Tibial nerve (tissue), 4 donors: ENCODE measurements at regions not wholly inside any gene's neighbourhood (a gene's known extent, or its start where the extent isn't known, plus 50 kb on each side); places are given as distances from the start of the nearest gene placed in this dataset.

Experiments used
- DNase-seq, 2 donors: peaks; one replicate each; pipeline ENCODE4 v3.0.0-alpha.2; 2019; ENCODE audit warnings: low spot score in 2 of 2
- H3K27ac ChIP-seq, 4 donors: fragments of 200-600 bp; sonication (generic) in 3 of 4; one replicate each; pipeline ENCODE4 v1.5.1; 2017 to 2019; ENCODE audit warnings: mild to moderate bottlenecking in 1 of 4
- H3K27me3 ChIP-seq, 2 donors: fragments of 200-600 bp; sonication (generic) in 1 of 2; one replicate each; pipeline versions ENCODE4 v1.5.1 to v1.6.0; 2017 to 2019
- H3K36me3 ChIP-seq, 3 donors: fragments of 200-600 bp; sonication (generic); one replicate each; pipeline ENCODE4 v1.5.1; 2018 to 2019
- H3K4me1 ChIP-seq, 4 donors: fragments of 200-600 bp; sonication (generic) in 3 of 4; one replicate each; pipeline ENCODE4 v1.5.1; 2017 to 2019
- H3K4me3 ChIP-seq, 4 donors: fragments of 200-600 bp; sonication (generic) in 3 of 4; one replicate each; pipeline ENCODE4 v1.5.1; 2017 to 2019; ENCODE audit warnings: mild to moderate bottlenecking in 1 of 4, moderate library complexity in 1 of 4
- H3K9me3 ChIP-seq, 4 donors: fragments of 200-600 bp; sonication (generic) in 3 of 4; one replicate each; pipeline ENCODE4 v1.5.1; 2017 to 2019
- EP300 ChIP-seq, 2 donors: sonication (generic); formaldehyde crosslinking; IDR thresholded peaks; one replicate each; pipeline ENCODE4 v1.6.1; 2017; ENCODE audit warnings: antibody characterized with exemption in 2 of 2, mild to moderate bottlenecking in 1 of 2
- POLR2A ChIP-seq, 2 donors: fragments of 450-650 bp; IDR thresholded peaks; one replicate each; pipeline ENCODE4 v1.6.1; 2017; ENCODE audit warnings: antibody characterized with exemption in 2 of 2, mild to moderate bottlenecking in 2 of 2, moderate library complexity in 2 of 2
- WGBS, 2 donors: methylation state at CpG; one replicate each; pipeline ENCODE4 v1.1.5; 2018; 5-methylcytosine and 5-hydroxymethylcytosine counted together
- TF ChIP-seq, protein P1 (sequence below), 5 experiments: fragments of 200-600 bp in 3 of 5; fragments of 450-650 bp in 2 of 5; sonication (generic) in 3 of 5; IDR thresholded peaks; one replicate each; pipeline ENCODE4 v1.5.1; 2016 to 2019; ENCODE audit warnings: antibody characterized with exemption in 5 of 5, mild to moderate bottlenecking in 3 of 5, moderate library complexity in 2 of 5

- H3K4me1 ChIP-seq = no peaks in the 10 kb centered on the region
- no peak for DNase-seq
- no peak for TF ChIP-seq POLR2A (IDR thresholded peaks at IDR 0.05)
- TF ChIP-seq, protein P1, sequence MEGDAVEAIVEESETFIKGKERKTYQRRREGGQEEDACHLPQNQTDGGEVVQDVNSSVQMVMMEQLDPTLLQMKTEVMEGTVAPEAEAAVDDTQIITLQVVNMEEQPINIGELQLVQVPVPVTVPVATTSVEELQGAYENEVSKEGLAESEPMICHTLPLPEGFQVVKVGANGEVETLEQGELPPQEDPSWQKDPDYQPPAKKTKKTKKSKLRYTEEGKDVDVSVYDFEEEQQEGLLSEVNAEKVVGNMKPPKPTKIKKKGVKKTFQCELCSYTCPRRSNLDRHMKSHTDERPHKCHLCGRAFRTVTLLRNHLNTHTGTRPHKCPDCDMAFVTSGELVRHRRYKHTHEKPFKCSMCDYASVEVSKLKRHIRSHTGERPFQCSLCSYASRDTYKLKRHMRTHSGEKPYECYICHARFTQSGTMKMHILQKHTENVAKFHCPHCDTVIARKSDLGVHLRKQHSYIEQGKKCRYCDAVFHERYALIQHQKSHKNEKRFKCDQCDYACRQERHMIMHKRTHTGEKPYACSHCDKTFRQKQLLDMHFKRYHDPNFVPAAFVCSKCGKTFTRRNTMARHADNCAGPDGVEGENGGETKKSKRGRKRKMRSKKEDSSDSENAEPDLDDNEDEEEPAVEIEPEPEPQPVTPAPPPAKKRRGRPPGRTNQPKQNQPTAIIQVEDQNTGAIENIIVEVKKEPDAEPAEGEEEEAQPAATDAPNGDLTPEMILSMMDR (IDR thresholded peaks at IDR 0.05) = no peak
- no peak for TF ChIP-seq EP300 (IDR thresholded peaks at IDR 0.05)
- H3K27me3 ChIP-seq = no peaks in the 10 kb centered on the region
- 67 to 86% methylated on average over 1 of the region's 1 CpG for WGBS, 2 donors
- no peak overlapping the region for H3K4me3 ChIP-seq
- H3K27ac ChIP-seq = no peak overlapping the region
- no peaks in the 10 kb centered on the region for H3K9me3 ChIP-seq
- no peaks in the 10 kb centered on the region for H3K36me3 ChIP-seq
These were observed 1257.8 kb upstream of the TENM4 start for GRCh38 chr11:80698637-80699036.

GRCh38 chr11:80694385-80694784, 1253.6 kb upstream of the TENM4 start:
- TF ChIP-seq, protein P1 (IDR thresholded peaks at IDR 0.05) = no peak
- no peak for TF ChIP-seq POLR2A (IDR thresholded peaks at IDR 0.05)
- TF ChIP-seq EP300 (IDR thresholded peaks at IDR 0.05) = no peak
- no peak overlapping the region for H3K4me3 ChIP-seq

GRCh38 chr11:80687941-80688340, 1247.1 kb upstream of the TENM4 start:
- Histone ChIP-seq H3K4me3 (no peak overlapping the region), H3K27ac (no peak overlapping the region), H3K36me3 (no peaks in the 10 kb centered on the region), H3K9me3 (no peaks in the 10 kb centered on the region), H3K27me3 (no peaks in the 10 kb centered on the region), H3K4me1 (no peaks in the 10 kb centered on the region)
- 68 to 73% methylated on average over 2 of the region's 2 CpGs for WGBS, 2 donors
- DNase-seq = no peak
- TF ChIP-seq EP300 (IDR thresholded peaks at IDR 0.05) = no peak
- TF ChIP-seq, protein P1 (IDR thresholded peaks at IDR 0.05) = no peak
- no peak for TF ChIP-seq POLR2A (IDR thresholded peaks at IDR 0.05)

More at GRCh38 chr11:80694385-80694784, 1253.6 kb upstream of the TENM4 start:
- H3K36me3 ChIP-seq = no peaks in the 10 kb centered on the region
- no peaks in the 10 kb centered on the region for H3K9me3 ChIP-seq
- DNase-seq = no peak
- H3K27ac ChIP-seq = no peak overlapping the region
- no peaks in the 10 kb centered on the region for H3K27me3 ChIP-seq
- no peaks in the 10 kb centered on the region for H3K4me1 ChIP-seq

DNA sequence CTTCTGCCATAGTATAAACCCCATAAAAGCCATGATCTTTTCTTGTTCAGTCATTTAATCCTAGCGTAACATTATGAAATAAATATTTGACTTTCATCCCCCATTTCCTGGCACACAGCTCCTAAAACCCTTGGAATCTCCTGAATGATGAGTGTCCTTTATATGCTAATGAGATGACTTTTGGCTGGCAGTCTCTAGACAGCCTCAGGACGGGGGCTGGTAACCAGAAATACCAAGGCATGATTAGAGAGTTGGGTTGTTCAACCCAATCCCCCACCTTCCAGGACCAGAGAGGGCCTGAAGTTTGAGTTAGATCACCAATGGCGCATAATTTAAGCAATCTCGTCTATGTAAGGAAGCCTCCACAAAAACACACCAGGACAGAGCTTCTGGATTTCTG, 1246.1 kb upstream of the TENM4 start:
- H3K36me3 ChIP-seq = no peaks in the 10 kb centered on the region
- H3K27ac ChIP-seq = no peak overlapping the region
- TF ChIP-seq EP300 (IDR thresholded peaks at IDR 0.05) = no peak
- no peak for TF ChIP-seq POLR2A (IDR thresholded peaks at IDR 0.05)
- TF ChIP-seq, protein P1 (IDR thresholded peaks at IDR 0.05) = no peak
- no peak overlapping the region for H3K4me3 ChIP-seq
- DNase-seq = no peak
- H3K27me3 ChIP-seq = no peaks in the 10 kb centered on the region
- 86 to 88% methylated on average over 4 of the region's 4 CpGs for WGBS, 2 donors
- no peaks in the 10 kb centered on the region for H3K4me1 ChIP-seq
- no peaks in the 10 kb centered on the region for H3K9me3 ChIP-seq

GRCh38 chr11:80673566-80673965, 1232.7 kb upstream of the TENM4 start:
- no peak overlapping the region for H3K4me3 ChIP-seq
- H3K9me3 ChIP-seq = peaks cover 0 to 5% (median 0%) of the 10 kb centered on the region in 4 donors
- no peaks in the 10 kb centered on the region for H3K4me1 ChIP-seq
- H3K27ac ChIP-seq = no peak overlapping the region
- H3K36me3 ChIP-seq = no peaks in the 10 kb centered on the region
- no peak for DNase-seq
- TF ChIP-seq, protein P1 (IDR thresholded peaks at IDR 0.05) = no peak
- TF ChIP-seq EP300 (IDR thresholded peaks at IDR 0.05) = no peak
- TF ChIP-seq POLR2A (IDR thresholded peaks at IDR 0.05) = no peak
- H3K27me3 ChIP-seq = no peaks in the 10 kb centered on the region
